Endothelial cell of umbilical vein (primary cell): ENCODE measurements at regions not wholly inside any gene's neighbourhood (a gene's known extent, or its start where the extent isn't known, plus 50 kb on each side); places are given as distances from the start of the nearest gene placed in this dataset.

ENCODE experiments used
- BruUV-seq: library from RNA; stranded (reverse); fragments of 400-500 nt; replicated peaks from 2 replicates; lab custom pipeline; 2021; lab: Mats Ljungman, UMichigan
- CTCF ChIA-PET: fragments of 300-600, 350-600 bp; sonication (Branson Sonifier 250); formaldehyde crosslinking; loops from one replicate; lab custom pipeline; 2021; ENCODE audit warnings: antibody characterized with exemption, inconsistent platforms; lab: Charles Lee
- POLR2A ChIA-PET: fragments of 300-600, 350-600 bp; sonication (Branson Sonifier 250); formaldehyde crosslinking; loops from one replicate; lab custom pipeline; 2021; ENCODE audit warnings: antibody characterized with exemption, inconsistent platforms; lab: Charles Lee
- DNase-seq: peaks from one replicate; pipeline ENCODE4 v3.0.0-alpha.2; 2011; ENCODE audit warnings: low read depth, low spot score
- FAIRE-seq: peaks from 2 replicates; lab custom pipeline; 2011; peaks lifted over from hg19 to GRCh38; lab: Jason Lieb, UNC
- H2AFZ ChIP-seq: 2 replicates; pipeline ENCODE4 v1.6.0; 2012; ENCODE audit warnings: low read depth, low read length, control low read depth, inconsistent platforms
- H3K27ac ChIP-seq: 2 replicates; pipeline ENCODE4 v1.5.1; 2011; ENCODE audit warnings: low read depth, mild to moderate bottlenecking, control low read depth, low read length, moderate library complexity; ENCODE audit not compliant: insufficient read depth
- H3K27me3 ChIP-seq, 2 experiments: 2 replicates each; pipeline versions ENCODE4 v1.6.0 to v1.6.1; 2011; ENCODE audit warnings: low read length in 2 of 2, mixed read lengths in 1 of 2; ENCODE audit not compliant: control insufficient read depth in 2 of 2, insufficient read depth in 2 of 2
- H3K36me3 ChIP-seq, 2 experiments: 2 replicates in 1 of 2; 3 replicates in 1 of 2; pipeline ENCODE4 v1.5.1; 2011; ENCODE audit warnings: low read length in 2 of 2, mild to moderate bottlenecking in 1 of 2, moderate library complexity in 1 of 2; ENCODE audit not compliant: control insufficient read depth in 2 of 2, insufficient read depth in 2 of 2; ENCODE audit errors: extremely low read depth in 1 of 2
- H3K4me1 ChIP-seq: 3 replicates; pipeline ENCODE4 v1.5.1; 2011; ENCODE audit warnings: mild to moderate bottlenecking, low read length; ENCODE audit not compliant: control insufficient read depth, insufficient read depth; ENCODE audit errors: extremely low read depth
- H3K4me2 ChIP-seq: 2 replicates; pipeline ENCODE4 v1.6.1; 2011; ENCODE audit warnings: low read length, control low read depth, mixed read lengths; ENCODE audit not compliant: insufficient read depth
- H3K4me3 ChIP-seq, 3 experiments: fragments of 200-600 bp in 1 of 3; sonication (generic), shearing (Covaris generic) in 1 of 3; replicated peaks in 1 of 3; 2 replicates each; pipeline ENCODE4 v1.5.1; 2011 to 2016; ENCODE audit warnings: control low read depth in 3 of 3, low read length in 3 of 3, mild to moderate bottlenecking in 2 of 3, inconsistent platforms in 1 of 3, low read depth in 1 of 3, moderate library complexity in 1 of 3; ENCODE audit not compliant: insufficient read depth in 1 of 3
- H3K79me2 ChIP-seq: 2 replicates; pipeline ENCODE4 v1.6.0; 2012; ENCODE audit warnings: low read length, inconsistent platforms; ENCODE audit not compliant: control insufficient read depth, insufficient read depth
- H3K9ac ChIP-seq: replicated peaks from 2 replicates; pipeline ENCODE3; 2011; ENCODE audit warnings: low read length, control low read depth; ENCODE audit not compliant: insufficient read depth; ENCODE audit errors: extremely low read depth
- H3K9me1 ChIP-seq: replicated peaks from 3 replicates; pipeline ENCODE4 v1.6.0; 2011; ENCODE audit warnings: mild to moderate bottlenecking, low read length; ENCODE audit not compliant: control insufficient read depth, insufficient read depth; ENCODE audit errors: extremely low read depth
- H3K9me3 ChIP-seq: replicated peaks from 2 replicates; pipeline ENCODE4 v1.5.1; 2012; ENCODE audit warnings: low read length, inconsistent platforms; ENCODE audit not compliant: control insufficient read depth, insufficient read depth
- H4K20me1 ChIP-seq: replicated peaks from 2 replicates; pipeline ENCODE3; 2011; ENCODE audit warnings: mild to moderate bottlenecking, low read length; ENCODE audit not compliant: control insufficient read depth, insufficient read depth; ENCODE audit errors: extremely low read depth
- CTCF ChIP-seq, 2 donors: IDR thresholded peaks; 1 replicate in 1 of 2; 2 replicates in 1 of 2; pipeline ENCODE4 v1.5.1; 2011; ENCODE audit warnings: low read length in 2 of 2, mild to moderate bottlenecking in 2 of 2, moderate library complexity in 2 of 2, control low read depth in 1 of 2, inconsistent platforms in 1 of 2, low read depth in 1 of 2; ENCODE audit not compliant: insufficient read depth in 1 of 2; ENCODE audit errors: extremely low read depth in 1 of 2
- EZH2 ChIP-seq: IDR thresholded peaks from 2 replicates; pipeline ENCODE4 v1.6.1; 2012; ENCODE audit warnings: borderline replicate concordance, low read depth, mild to moderate bottlenecking, moderate library complexity, low read length, inconsistent platforms; ENCODE audit not compliant: severe bottlenecking
- FOS ChIP-seq: IDR thresholded peaks from 2 replicates; pipeline ENCODE4 v1.6.1; 2011; ENCODE audit warnings: mild to moderate bottlenecking, low read length, moderate library complexity, borderline replicate concordance; ENCODE audit not compliant: insufficient read depth
- GATA2 ChIP-seq: IDR thresholded peaks from 2 replicates; pipeline ENCODE4 v1.7.0; 2011; ENCODE audit warnings: low read depth, mild to moderate bottlenecking, moderate library complexity, mixed read lengths, low read length; ENCODE audit not compliant: insufficient read length, insufficient read depth
- JUN ChIP-seq: IDR thresholded peaks from 2 replicates; pipeline ENCODE4 v1.6.1; 2011; ENCODE audit warnings: borderline replicate concordance, low read depth; ENCODE audit not compliant: insufficient read length, insufficient read depth
- MYC ChIP-seq: IDR thresholded peaks from one replicate; pipeline ENCODE4 v1.6.1; 2011; ENCODE audit warnings: mild to moderate bottlenecking, low read depth, low read length
- POLR2A ChIP-seq: IDR thresholded peaks from 2 replicates; pipeline ENCODE4 v1.6.1; 2012; ENCODE audit warnings: low read depth, mild to moderate bottlenecking, control low read depth, low read length
- POLR2AphosphoS5 ChIP-seq: IDR thresholded peaks from 2 replicates; pipeline ENCODE4 v1.6.1; 2012; ENCODE audit warnings: low read depth, mild to moderate bottlenecking, control low read depth, low read length, moderate library complexity; ENCODE audit not compliant: insufficient read depth
- dilution Hi-C: fragments of 300-500 bp; cut with MboI; formaldehyde crosslinking; loops from one replicate; pipeline ENCODE4 v1.15.0; 2019; ENCODE audit warnings: low sequenced_read_pairs; ENCODE audit not compliant: extremely low pct_ligation_motif_present
- intact Hi-C: fragments of 100-400 bp; cut with micrococcal nuclease; formaldehyde crosslinking; loops from one replicate; pipeline ENCODE4 v1.10.0; 2022
- TF ChIP-seq, protein P1 (sequence below): IDR thresholded peaks from 2 replicates; pipeline ENCODE4 v1.6.1; 2011; ENCODE audit not compliant: insufficient read depth, insufficient read length

GRCh38 chr2:15790838-15791237, 149.5 kb upstream of the MYCN start:
- FAIRE-seq (no peak), DNase-seq (no peak)
- CTCF ChIA-PET = no interaction called here
- H3K27ac ChIP-seq = no peak overlapping the region
- no peaks in the 10 kb centered on the region for H3K27me3 ChIP-seq
- H3K36me3 ChIP-seq = no peaks in the 10 kb centered on the region
- no peaks in the 10 kb centered on the region for H3K4me1 ChIP-seq
- dilution Hi-C loops (no loop called here), intact Hi-C loops (no loop called here)
- H3K9ac ChIP-seq = no peak overlapping the region
- H3K79me2 ChIP-seq = no peaks in the 10 kb centered on the region
- no peak overlapping the region for H3K4me3 ChIP-seq
- H3K9me3 ChIP-seq = no peaks in the 10 kb centered on the region
- no peak for TF ChIP-seq JUN
- no peak for TF ChIP-seq GATA2
- POLR2A ChIA-PET = no interaction called here
- no peak overlapping the region for H3K4me2 ChIP-seq
- H3K9me1 ChIP-seq = no peaks in the 10 kb centered on the region
- H2AFZ ChIP-seq = no peak overlapping the region
- BruUV-seq = no TSS peak
- no peaks in the 10 kb centered on the region for H4K20me1 ChIP-seq

DNA sequence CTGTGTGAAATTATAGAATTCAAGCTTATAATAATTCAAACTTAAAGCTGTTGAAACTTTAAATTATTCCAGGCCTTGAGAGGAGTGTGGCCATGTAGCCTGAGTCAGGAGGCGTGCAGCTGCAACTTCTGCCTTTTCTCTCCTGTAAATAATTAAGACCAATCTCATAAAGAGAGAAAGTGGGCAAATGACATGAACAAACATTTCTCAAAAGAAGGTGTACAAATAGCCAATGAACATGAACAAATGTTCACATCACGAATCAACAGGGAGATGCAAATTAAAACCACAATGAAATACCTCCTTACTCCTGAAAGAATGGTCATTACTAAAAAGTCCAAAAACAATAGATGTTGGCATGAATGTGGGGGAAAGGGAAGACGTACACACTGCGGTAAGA, 149.1 kb upstream of the MYCN start:
- CTCF ChIA-PET = no interaction called here
- Histone ChIP-seq H3K9me3 (no peaks in the 10 kb centered on the region), H2AFZ (no peak overlapping the region), H3K79me2 (no peaks in the 10 kb centered on the region), H3K36me3 (no peaks in the 10 kb centered on the region), H3K27ac (no peak overlapping the region), H3K9ac (no peak overlapping the region), H3K27me3 (no peaks in the 10 kb centered on the region), H3K9me1 (no peaks in the 10 kb centered on the region), H3K4me3 (no peak overlapping the region), H3K4me1 (no peaks in the 10 kb centered on the region), H3K4me2 (no peak overlapping the region), H4K20me1 (no peaks in the 10 kb centered on the region)
- no peak for DNase-seq
- POLR2A ChIA-PET = no interaction called here
- dilution Hi-C loops (no loop called here), intact Hi-C loops (no loop called here)
- TF ChIP-seq MYC (no peak), POLR2A (no peak), POLR2AphosphoS5 (no peak), EZH2 (no peak), GATA2 (no peak), CTCF (IDR thresholded peaks at IDR 0.05; ENCODE audit: extremely low read depth in 1 of 2, insufficient read depth in 1 of 2, low read depth in 1 of 2, low read length in 2 of 2) (no peak), JUN (no peak), FOS (no peak)
- TF ChIP-seq, protein P1, sequence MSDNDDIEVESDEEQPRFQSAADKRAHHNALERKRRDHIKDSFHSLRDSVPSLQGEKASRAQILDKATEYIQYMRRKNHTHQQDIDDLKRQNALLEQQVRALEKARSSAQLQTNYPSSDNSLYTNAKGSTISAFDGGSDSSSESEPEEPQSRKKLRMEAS = no peak
- no peak for FAIRE-seq
- BruUV-seq = no TSS peak
